GM23338 (cell line): ENCODE measurements at regions not wholly inside any gene's neighbourhood (a gene's known extent, or its start where the extent isn't known, plus 50 kb on each side); places are given as distances from the start of the nearest gene placed in this dataset.

Experiments used
- ATAC-seq: fragments of 200-7000 bp; cut with Tn5 transposase; 3 replicates; pipeline ENCODE4 v1.9.1; 2020
- DNase-seq: peaks from one replicate; pipeline ENCODE4 v3.0.0-alpha.2; 2015; ENCODE audit warnings: low spot score
- H2AFZ ChIP-seq: fragments of 200-600 bp; sonication (generic); 2 replicates; pipeline ENCODE4 v1.8.0; 2016; ENCODE audit warnings: antibody characterized with exemption, mild to moderate bottlenecking, moderate library complexity
- H3F3A ChIP-seq: fragments of 200-600 bp; sonication (generic); replicated peaks from 2 replicates; pipeline ENCODE4 v1.8.0; 2017; ENCODE audit warnings: antibody characterized with exemption, mixed run types, low read depth
- H3K27ac ChIP-seq: fragments of 200-600 bp; sonication (generic); 2 replicates; pipeline ENCODE4 v1.6.1; 2016; ENCODE audit warnings: low read depth
- H3K27me3 ChIP-seq: fragments of 200-600 bp; sonication (generic); 2 replicates; pipeline ENCODE4 v1.8.0; 2016; ENCODE audit warnings: mild to moderate bottlenecking, mixed run types, moderate library complexity; ENCODE audit not compliant: insufficient read depth
- H3K36me3 ChIP-seq: fragments of 200-600 bp; sonication (generic); 2 replicates; pipeline ENCODE4 v1.8.0; 2016; ENCODE audit warnings: mild to moderate bottlenecking; ENCODE audit not compliant: insufficient read depth
- H3K4me1 ChIP-seq: fragments of 200-600 bp; sonication (generic); 2 replicates; pipeline ENCODE4 v1.8.0; 2016; ENCODE audit warnings: mild to moderate bottlenecking, moderate library complexity; ENCODE audit not compliant: insufficient read depth
- H3K4me2 ChIP-seq: fragments of 200-600 bp; sonication (generic); 2 replicates; pipeline ENCODE4 v1.7.1; 2017; ENCODE audit warnings: mixed run types
- H3K4me3 ChIP-seq: fragments of 200-600 bp; sonication (generic); 2 replicates; pipeline ENCODE4 v1.6.1; 2016; ENCODE audit warnings: mixed run types
- H3K79me2 ChIP-seq: fragments of 200-600 bp; sonication (generic); replicated peaks from 2 replicates; pipeline ENCODE4 v1.8.0; 2017; ENCODE audit warnings: mild to moderate bottlenecking; ENCODE audit not compliant: insufficient read depth
- H3K9me2 ChIP-seq: fragments of 200-600 bp; sonication (generic); 2 replicates; pipeline ENCODE4 v1.8.0; 2017; ENCODE audit not compliant: insufficient read depth
- H4K20me1 ChIP-seq: fragments of 200-600 bp; sonication (generic); replicated peaks from 2 replicates; pipeline ENCODE4 v1.8.0; 2017; ENCODE audit warnings: mild to moderate bottlenecking; ENCODE audit not compliant: insufficient read depth
- H3K27ac Mint-ChIP-seq: 2 replicates; pipeline ENCODE4 v1.8.0; 2020; ENCODE audit warnings: inconsistent platforms, mild to moderate bottlenecking, moderate library complexity, mixed read lengths
- H3K27me3 Mint-ChIP-seq: 3 replicates; pipeline ENCODE4 v1.8.0; 2022; ENCODE audit warnings: low read depth, mild to moderate bottlenecking, moderate library complexity, mixed read lengths, inconsistent platforms; ENCODE audit not compliant: insufficient read depth, poor library complexity
- H3K36me3 Mint-ChIP-seq: 3 replicates; pipeline ENCODE4 v1.8.0; 2021; ENCODE audit warnings: low read depth, mild to moderate bottlenecking, inconsistent platforms, moderate library complexity, mixed read lengths
- H3K4me1 Mint-ChIP-seq: 3 replicates; pipeline ENCODE4 v1.8.0; 2020; ENCODE audit warnings: mild to moderate bottlenecking, inconsistent platforms, mixed read lengths
- H3K4me3 Mint-ChIP-seq: 3 replicates; pipeline ENCODE4 v1.8.0; 2021; ENCODE audit warnings: moderate library complexity, mild to moderate bottlenecking, inconsistent platforms, mixed read lengths
- H3K9me3 Mint-ChIP-seq: 3 replicates; pipeline ENCODE4 v1.8.0; 2020; ENCODE audit warnings: moderate library complexity, mild to moderate bottlenecking, inconsistent platforms, mixed read lengths
- CTCF ChIP-seq, 2 experiments: fragments of 200-600 bp in 1 of 2; sonication (generic) in 1 of 2; conservative IDR thresholded peaks; 2 replicates each; pipeline versions ENCODE4 v1.5.1 to v1.6.1; 2016 to 2017; ENCODE audit warnings: antibody characterized with exemption in 2 of 2, low read depth in 2 of 2, mild to moderate bottlenecking in 2 of 2, moderate library complexity in 1 of 2
- EZH2phosphoT487 ChIP-seq: fragments of 200-600 bp; sonication (generic); IDR thresholded peaks from one replicate; pipeline ENCODE4 v1.8.1; 2018; ENCODE audit warnings: antibody characterized with exemption; ENCODE audit not compliant: unreplicated experiment
- JUNB ChIP-seq: IDR thresholded peaks from one replicate; pipeline ENCODE4 v1.6.1; 2016; ENCODE audit warnings: antibody characterized with exemption; ENCODE audit not compliant: unreplicated experiment
- NANOG ChIP-seq: IDR thresholded peaks from 2 replicates; pipeline ENCODE4 v1.6.1; 2016; ENCODE audit warnings: antibody characterized with exemption, borderline replicate concordance
- STAT1 ChIP-seq: IDR thresholded peaks from one replicate; pipeline ENCODE4 v1.6.1; 2016; ENCODE audit warnings: antibody characterized with exemption; ENCODE audit not compliant: unreplicated experiment
- ZNF114 ChIP-seq: fragments of 250-450 bp; sonication (Bioruptor Pico); IDR thresholded peaks from 2 replicates; pipeline ENCODE4 v1.5.0; 2020; ENCODE audit warnings: mild to moderate bottlenecking, moderate library complexity
- ZNF331 ChIP-seq: fragments of 250-450 bp; sonication (Bioruptor Pico); IDR thresholded peaks from 2 replicates; pipeline ENCODE4 v1.5.0; 2020; ENCODE audit warnings: low read depth, mild to moderate bottlenecking, moderate library complexity

GRCh38 chr2:171237751-171238505 lies 77.2 kb upstream of the TLK1 start:
- Histone ChIP-seq H3K27me3 (no peaks in the 10 kb centered on the region), H4K20me1 (no peaks in the 10 kb centered on the region), H3K4me1 (no peaks in the 10 kb centered on the region), H3K36me3 (no peaks in the 10 kb centered on the region), H3K79me2 (no peaks in the 10 kb centered on the region), H3K9me2 (no peaks in the 10 kb centered on the region), H3K4me2 (no peak overlapping the region), H3K27ac (no peak overlapping the region), H2AFZ (0 out of 2 replicates have a peak overlapping the region, but pooled peaks have one; percentile 5), H3F3A (no peaks in the 10 kb centered on the region), H3K4me3 (no peak overlapping the region)
- TF ChIP-seq NANOG (no peak), EZH2phosphoT487 (no peak), ZNF114 (CRISPR knock-in tag) (no peak)
- Mint-ChIP-seq H3K27ac (no peak overlapping the region), H3K4me1 (peaks cover 2% of the 10 kb centered on the region; the same call in 1 of the 3 replicates), H3K36me3 (peaks cover 13% of the 10 kb centered on the region), H3K4me3 (no peak overlapping the region), H3K9me3 (peaks cover 3% of the 10 kb centered on the region; the same call in 2 of the 3 replicates), H3K27me3 (no peaks in the 10 kb centered on the region)
- no peak for ATAC-seq
- no peak for DNase-seq

GRCh38 chr2:171235262-171235881 lies 74.7 kb upstream of the TLK1 start:
- Mint-ChIP-seq H3K9me3 (peaks cover 3% of the 10 kb centered on the region; the same call in 2 of the 3 replicates), H3K4me1 (peaks cover 2% of the 10 kb centered on the region; the same call in 1 of the 3 replicates), H3K27ac (no peak overlapping the region), H3K36me3 (peaks cover 13% of the 10 kb centered on the region), H3K27me3 (no peaks in the 10 kb centered on the region), H3K4me3 (no peak overlapping the region)
- TF ChIP-seq NANOG, result no peak
- TF ChIP-seq JUNB, result no peak
- no peak for TF ChIP-seq STAT1
- TF ChIP-seq CTCF (conservative IDR thresholded peaks at IDR 0.05; ENCODE audit: low read depth in 2 of 2), result 0 out of 4 replicates have a peak, but pooled peaks of 1 of the 2 experiments have one; percentile 7
- no peak for TF ChIP-seq ZNF114 (CRISPR knock-in tag)
- TF ChIP-seq EZH2phosphoT487, result no peak
- no peaks in the 10 kb centered on the region for H3F3A ChIP-seq
- H3K79me2 ChIP-seq, result no peaks in the 10 kb centered on the region
- H3K4me3 ChIP-seq, result no peak overlapping the region
- no peaks in the 10 kb centered on the region for H3K36me3 ChIP-seq
- H3K4me1 ChIP-seq, result no peaks in the 10 kb centered on the region
- no peaks in the 10 kb centered on the region for H3K9me2 ChIP-seq
- H3K4me2 ChIP-seq, result no peak overlapping the region
- H3K27ac ChIP-seq, result no peak overlapping the region
- ATAC-seq, result no peak
- peak overlapping the region; percentile 53 for H2AFZ ChIP-seq
- H3K27me3 ChIP-seq, result no peaks in the 10 kb centered on the region
- DNase-seq, result no peak
- H4K20me1 ChIP-seq, result no peaks in the 10 kb centered on the region

- DNase-seq (no peak), ATAC-seq (no peak)
- Histone ChIP-seq H2AFZ (peak overlapping the region; percentile 85; the same call in 1 of the 2 replicates), H3K36me3 (no peaks in the 10 kb centered on the region), H3K27me3 (no peaks in the 10 kb centered on the region), H3K4me1 (no peaks in the 10 kb centered on the region), H3K4me2 (no peak overlapping the region), H4K20me1 (no peaks in the 10 kb centered on the region), H3K9me2 (no peaks in the 10 kb centered on the region), H3K4me3 (no peak overlapping the region), H3K27ac (no peak overlapping the region), H3K79me2 (no peaks in the 10 kb centered on the region), H3F3A (no peaks in the 10 kb centered on the region)
- Mint-ChIP-seq H3K36me3 (no peaks in the 10 kb centered on the region), H3K9me3 (no peaks in the 10 kb centered on the region), H3K4me1 (peaks cover 2% of the 10 kb centered on the region; the same call in 1 of the 3 replicates), H3K4me3 (no peak overlapping the region), H3K27me3 (no peaks in the 10 kb centered on the region), H3K27ac (no peak overlapping the region)
- no peak for TF ChIP-seq ZNF331 (CRISPR knock-in tag)
- no peak for TF ChIP-seq CTCF (conservative IDR thresholded peaks at IDR 0.05; ENCODE audit: low read depth in 2 of 2)
Measured at GRCh38 chr2:171230176-171230575, 69.5 kb upstream of the TLK1 start.
